ENCODE measurements at regions not wholly inside any gene's neighbourhood (a gene's known extent, or its start where the extent isn't known, plus 50 kb on each side); places are given as distances from the start of the nearest gene placed in this dataset.

DNA sequence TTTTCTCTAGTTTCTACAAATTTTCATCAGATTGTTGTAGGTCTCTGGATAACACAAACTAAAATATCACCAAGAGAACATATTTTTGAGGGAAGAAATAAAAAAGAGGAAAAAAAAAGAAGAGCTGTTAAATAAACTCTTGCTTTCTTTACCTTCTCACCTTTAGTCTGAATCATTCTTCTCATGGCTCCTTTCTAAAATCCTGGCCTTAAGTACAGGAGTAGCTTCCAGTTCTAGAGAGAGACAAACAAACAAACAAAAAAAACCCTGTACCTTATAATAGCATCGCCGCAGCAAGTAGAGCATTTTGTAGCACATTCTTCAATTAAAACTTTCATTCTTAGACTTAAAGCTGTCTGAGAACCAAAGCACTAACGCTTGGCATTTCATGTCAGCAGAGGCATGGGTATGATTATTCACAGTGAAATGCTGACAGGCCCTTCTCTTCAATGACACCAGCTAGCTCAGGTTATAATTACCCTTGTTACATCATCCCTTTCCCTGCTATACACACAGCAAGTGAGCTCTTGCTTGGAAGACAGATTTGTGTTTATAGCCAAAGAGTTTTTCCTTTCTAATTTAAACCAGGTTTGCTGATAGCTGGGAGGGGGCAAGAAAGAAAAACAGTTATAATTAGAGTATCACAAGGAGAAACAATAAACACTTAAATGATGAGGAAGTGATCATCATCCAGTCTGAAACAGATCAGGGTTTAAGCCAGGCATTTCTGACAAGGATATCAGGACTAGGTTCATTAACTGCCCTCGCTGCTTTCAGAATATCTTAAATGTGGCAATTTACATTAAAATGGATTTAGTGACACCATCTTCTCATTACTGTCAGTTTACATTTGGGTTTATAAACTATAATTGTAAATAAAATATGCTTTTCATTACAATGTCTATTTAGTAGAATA is 510.9 kb upstream of the ZNF608 start:
- DNase-seq: no peak
- intact Hi-C loops (cut with DNase I): no loop called here

DNA sequence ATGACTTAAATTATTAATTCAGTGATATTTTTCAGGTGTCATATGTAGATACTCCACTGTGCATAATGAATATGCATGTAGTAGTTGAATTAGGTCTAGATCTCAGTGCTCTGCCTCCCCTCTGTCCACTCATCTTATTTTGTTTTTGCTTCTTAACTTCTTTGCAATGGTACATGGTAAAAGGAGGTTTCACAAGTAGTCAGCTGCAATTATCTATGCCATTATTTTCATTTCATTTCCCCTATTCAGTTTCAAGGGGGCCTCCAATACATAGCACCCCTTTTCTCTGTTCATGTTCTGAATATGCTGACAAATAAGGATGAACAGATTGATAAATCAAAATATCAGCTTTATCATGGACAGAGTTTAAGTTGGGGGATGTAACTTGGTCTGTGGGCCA is 511.6 kb upstream of the ZNF608 start:
- intact Hi-C loops (cut with DNase I): no loop called here
- DNase-seq: no peak

GRCh38 chr5:125258615-125259014 is 512.2 kb upstream of the ZNF608 start:
- intact Hi-C loops (cut with DNase I): no loop called here
- DNase-seq: no peak

- no peak for DNase-seq
- intact Hi-C loops (cut with DNase I): no loop called here
These were observed 515.2 kb upstream of the ZNF608 start for GRCh38 chr5:125261505-125262250.

GRCh38 chr5:125262782-125263181 is 516.3 kb upstream of the ZNF608 start:
- no peak for DNase-seq
- intact Hi-C loops (cut with DNase I): no loop called here

- intact Hi-C loops (cut with DNase I): no loop called here
- no peak for DNase-seq
These were observed 516.9 kb upstream of the ZNF608 start for GRCh38 chr5:125263356-125263755.

- DNase-seq: no peak
- intact Hi-C loops (cut with DNase I): no loop called here
These were observed 519.7 kb upstream of the ZNF608 start for GRCh38 chr5:125266106-125266505.

DNA sequence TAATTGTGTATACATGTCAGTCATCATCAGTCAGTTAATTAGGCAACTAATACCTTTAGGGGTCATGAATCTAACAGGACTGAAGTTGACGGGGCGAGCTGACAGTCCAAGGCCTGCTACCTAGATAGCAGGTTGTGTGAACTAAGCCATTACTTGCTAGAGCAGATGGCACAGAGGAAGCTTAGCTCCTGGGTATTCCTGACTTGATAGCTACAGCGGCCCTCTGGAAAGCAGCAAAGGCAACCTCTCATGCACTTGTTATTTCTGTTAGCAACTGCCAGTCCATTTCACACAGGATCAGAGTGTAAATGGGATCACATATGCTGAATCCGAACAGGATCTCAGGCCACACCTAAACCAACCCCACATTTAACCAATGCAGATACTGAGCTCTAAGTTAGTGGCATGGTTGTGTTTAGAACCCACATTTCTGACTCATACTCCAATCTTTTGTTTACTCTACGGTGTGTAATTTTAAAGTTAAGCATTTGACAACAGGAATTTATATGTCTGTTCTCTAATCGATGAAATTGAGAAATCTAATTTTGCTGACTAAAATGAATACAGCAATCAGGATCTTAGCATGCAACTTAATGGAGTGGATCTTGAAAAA is 521.3 kb upstream of the ZNF608 start:
- intact Hi-C loops (cut with DNase I): no loop called here
- no peak for DNase-seq

GRCh38 chr5:125269926-125270325 is 523.5 kb upstream of the ZNF608 start:
- intact Hi-C loops (cut with DNase I): no loop called here
- no peak for DNase-seq

DNA sequence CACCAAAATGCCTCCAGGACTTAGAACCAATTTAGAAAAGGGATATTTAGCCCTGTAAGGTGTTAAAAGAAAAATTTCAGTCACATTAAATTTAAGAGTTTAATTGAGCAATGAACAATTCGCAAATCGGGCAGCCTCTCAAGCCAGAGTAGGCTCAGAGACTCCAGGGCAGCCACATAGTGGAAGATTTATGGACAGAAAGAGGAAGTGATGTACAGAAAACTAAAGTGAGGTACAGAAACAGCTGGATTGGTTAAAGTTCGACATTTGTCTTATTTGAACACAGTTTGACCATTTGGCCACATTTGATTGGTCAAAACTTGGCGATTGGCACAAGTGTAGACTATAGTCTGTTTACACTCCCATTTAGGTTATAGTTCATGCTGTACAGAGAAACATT is 525.9 kb upstream of the ZNF608 start:
- intact Hi-C loops (cut with DNase I): no loop called here
- DNase-seq: no peak

DNA sequence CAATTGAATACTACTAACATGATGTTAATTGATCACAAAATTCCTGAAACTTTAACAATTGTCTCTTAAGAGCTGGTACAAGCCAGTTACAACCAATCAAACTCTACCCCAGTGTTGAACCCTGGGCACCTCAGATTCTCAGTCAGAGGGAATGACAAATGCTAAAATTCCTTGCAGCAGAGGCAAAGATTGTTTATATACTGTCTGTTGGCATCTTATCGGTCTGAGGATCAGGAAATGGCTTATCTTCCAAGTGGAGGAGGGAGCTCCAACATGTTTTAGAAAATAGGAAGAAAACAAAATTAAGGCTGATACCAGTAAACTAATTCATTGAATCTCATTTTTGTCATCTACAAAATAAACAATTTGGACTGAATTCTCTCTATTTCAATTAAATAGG is 527.8 kb upstream of the ZNF608 start:
- intact Hi-C loops (cut with DNase I): no loop called here
- no peak for DNase-seq

- intact Hi-C loops (cut with DNase I): no loop called here
- no peak for DNase-seq
These were observed 528.7 kb upstream of the ZNF608 start for GRCh38 chr5:125274938-125275724.

- DNase-seq: no peak
- intact Hi-C loops (cut with DNase I): no loop called here
These were observed 529.3 kb upstream of the ZNF608 start for GRCh38 chr5:125275725-125276090.

DNA sequence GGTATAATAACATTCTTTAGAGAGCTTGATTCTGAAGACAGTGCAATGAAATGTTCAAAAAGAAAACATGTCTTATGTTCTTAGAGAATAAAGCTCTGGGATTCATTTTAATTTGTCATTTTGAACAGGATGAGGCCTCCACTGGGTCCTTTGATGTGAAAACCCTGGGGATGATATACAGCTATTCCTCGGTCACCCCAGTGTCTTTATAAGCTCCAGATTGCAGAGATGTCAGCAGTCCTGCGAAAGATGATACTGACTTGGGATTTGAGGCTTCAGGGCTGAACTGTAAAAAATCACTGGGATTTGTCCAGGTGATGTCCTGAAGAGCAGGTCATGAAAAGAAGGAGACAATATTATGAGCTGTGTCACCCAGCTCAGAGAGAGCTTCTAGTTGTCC is 529.7 kb upstream of the ZNF608 start:
- intact Hi-C loops (cut with DNase I): no loop called here
- no peak for DNase-seq

GRCh38 chr5:125277494-125278154 is 531.2 kb upstream of the ZNF608 start:
- DNase-seq: no peak
- intact Hi-C loops (cut with DNase I): no loop called here

GRCh38 chr5:125278711-125279110 is 532.3 kb upstream of the ZNF608 start:
- no peak for DNase-seq
- intact Hi-C loops (cut with DNase I): no loop called here

GRCh38 chr5:125281667-125282066 is 535.2 kb upstream of the ZNF608 start:
- intact Hi-C loops (cut with DNase I): no loop called here
- no peak for DNase-seq

DNA sequence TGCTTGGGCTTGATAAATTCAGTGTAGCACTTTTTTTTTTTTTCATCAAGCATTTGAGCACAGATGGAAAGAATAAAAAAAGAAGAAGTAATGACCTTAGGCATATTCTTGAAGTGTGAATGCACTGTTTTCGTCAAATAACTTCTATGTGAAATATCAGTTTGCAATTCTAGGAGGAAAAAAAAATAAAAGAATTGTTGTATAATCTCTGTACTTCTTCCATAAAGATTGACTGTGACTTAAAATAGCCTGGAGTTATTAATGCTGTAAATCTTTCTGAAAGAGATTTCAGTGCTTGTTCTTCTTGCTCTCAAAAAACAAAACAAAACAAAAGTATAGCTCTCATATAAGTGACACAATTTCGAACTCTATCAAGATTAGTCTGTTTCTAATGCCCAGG is 536.9 kb upstream of the ZNF608 start:
- intact Hi-C loops (cut with DNase I): no loop called here
- no peak for DNase-seq

DNA sequence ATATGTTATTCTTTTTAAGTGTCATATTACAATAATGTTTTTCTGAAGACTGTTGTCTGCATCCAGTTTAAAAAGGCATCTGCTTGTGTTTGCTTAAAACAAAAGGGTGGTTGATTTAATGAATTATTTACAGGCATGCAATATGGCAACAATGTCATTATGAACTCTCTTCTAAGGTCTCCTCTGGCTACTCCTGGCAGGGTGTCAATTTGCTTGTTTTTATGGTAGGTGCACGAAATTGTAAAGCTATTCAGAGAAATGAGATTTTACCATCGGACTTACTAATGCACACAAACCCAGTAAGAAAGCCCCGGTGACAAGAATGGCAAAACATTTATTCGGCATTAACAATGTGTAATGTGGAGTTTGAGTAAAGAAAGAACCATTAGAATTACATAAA is 539.8 kb upstream of the ZNF608 start:
- intact Hi-C loops (cut with DNase I): no loop called here

GRCh38 chr5:125289606-125290005 is 543.2 kb upstream of the ZNF608 start:
- no peak for DNase-seq
- intact Hi-C loops (cut with DNase I): no loop called here

More for the DNA sequence above, 539.8 kb upstream of the ZNF608 start:
- DNase-seq: no peak

All from posterior cingulate gyrus (tissue), 11 donors.